ENCODE measurements at regions not wholly inside any gene's neighbourhood (a gene's known extent, or its start where the extent isn't known, plus 50 kb on each side); places are given as distances from the start of the nearest gene placed in this dataset.

GRCh38 chr5:110062246-110062645 is 372.5 kb downstream of the MAN2A1 start:
- Histone ChIP-seq H3K27ac (no peak overlapping the region), H3K9me3 (no peaks in the 10 kb centered on the region), H3K4me1 (no peaks in the 10 kb centered on the region), H3K4me2 (no peak overlapping the region), H3K4me3 (no peak overlapping the region)
- DNase-seq (ENCODE audit: low read depth in 1 of 2, low spot score in 1 of 2) (no peak), FAIRE-seq (no peak), ATAC-seq (no peak)
- ChIA-PET POLR2A (interaction anchor here (0.6 kb wide), 1 partner anchor 1784 kb away, joined by 3 read pairs; no protein-coding TSS in a partner anchor), CTCF (no interaction called here)
- WGBS (ENCODE audit: missing lambda C conversion rate), result 3% methylated on average over 1 of the region's 1 CpG
- TF ChIP-seq BHLHE40 (IDR thresholded peaks at IDR 0.05; ENCODE audit: low read depth, low read length), result no peak
- no peak for TF ChIP-seq REST (IDR thresholded peaks at IDR 0.05)
- TF ChIP-seq PHF8 (IDR thresholded peaks at IDR 0.05; ENCODE audit: borderline replicate concordance, low read depth), result no peak
- no peak for TF ChIP-seq GATA3 (IDR thresholded peaks at IDR 0.05; ENCODE audit: borderline replicate concordance)
- TF ChIP-seq ATOH8 (CRISPR knock-in tag; IDR thresholded peaks at IDR 0.05; ENCODE audit: low read depth), result no peak
- TF ChIP-seq CBX2 (IDR thresholded peaks at IDR 0.05; ENCODE audit: borderline replicate concordance, low read depth), result no peak
- TF ChIP-seq FOSL2 (IDR thresholded peaks at IDR 0.05), result no peak
- TF ChIP-seq FOSL2 (CRISPR knock-in tag; IDR thresholded peaks at IDR 0.05), result no peak
- no peak for TF ChIP-seq HDAC2 (IDR thresholded peaks at IDR 0.05)
- no peak for TF ChIP-seq NPAS2 (CRISPR knock-in tag; IDR thresholded peaks at IDR 0.05; ENCODE audit: borderline replicate concordance)
- no peak for TF ChIP-seq MAZ (IDR thresholded peaks at IDR 0.05; ENCODE audit: borderline replicate concordance, low read depth, low read length)
- no peak for TF ChIP-seq HOXB5 (CRISPR knock-in tag; IDR thresholded peaks at IDR 0.05)
- TF ChIP-seq, protein P1, sequence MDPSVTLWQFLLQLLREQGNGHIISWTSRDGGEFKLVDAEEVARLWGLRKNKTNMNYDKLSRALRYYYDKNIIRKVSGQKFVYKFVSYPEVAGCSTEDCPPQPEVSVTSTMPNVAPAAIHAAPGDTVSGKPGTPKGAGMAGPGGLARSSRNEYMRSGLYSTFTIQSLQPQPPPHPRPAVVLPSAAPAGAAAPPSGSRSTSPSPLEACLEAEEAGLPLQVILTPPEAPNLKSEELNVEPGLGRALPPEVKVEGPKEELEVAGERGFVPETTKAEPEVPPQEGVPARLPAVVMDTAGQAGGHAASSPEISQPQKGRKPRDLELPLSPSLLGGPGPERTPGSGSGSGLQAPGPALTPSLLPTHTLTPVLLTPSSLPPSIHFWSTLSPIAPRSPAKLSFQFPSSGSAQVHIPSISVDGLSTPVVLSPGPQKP (IDR thresholded peaks at IDR 0.05; ENCODE audit: low read depth, low read length), result no peak

DNA sequence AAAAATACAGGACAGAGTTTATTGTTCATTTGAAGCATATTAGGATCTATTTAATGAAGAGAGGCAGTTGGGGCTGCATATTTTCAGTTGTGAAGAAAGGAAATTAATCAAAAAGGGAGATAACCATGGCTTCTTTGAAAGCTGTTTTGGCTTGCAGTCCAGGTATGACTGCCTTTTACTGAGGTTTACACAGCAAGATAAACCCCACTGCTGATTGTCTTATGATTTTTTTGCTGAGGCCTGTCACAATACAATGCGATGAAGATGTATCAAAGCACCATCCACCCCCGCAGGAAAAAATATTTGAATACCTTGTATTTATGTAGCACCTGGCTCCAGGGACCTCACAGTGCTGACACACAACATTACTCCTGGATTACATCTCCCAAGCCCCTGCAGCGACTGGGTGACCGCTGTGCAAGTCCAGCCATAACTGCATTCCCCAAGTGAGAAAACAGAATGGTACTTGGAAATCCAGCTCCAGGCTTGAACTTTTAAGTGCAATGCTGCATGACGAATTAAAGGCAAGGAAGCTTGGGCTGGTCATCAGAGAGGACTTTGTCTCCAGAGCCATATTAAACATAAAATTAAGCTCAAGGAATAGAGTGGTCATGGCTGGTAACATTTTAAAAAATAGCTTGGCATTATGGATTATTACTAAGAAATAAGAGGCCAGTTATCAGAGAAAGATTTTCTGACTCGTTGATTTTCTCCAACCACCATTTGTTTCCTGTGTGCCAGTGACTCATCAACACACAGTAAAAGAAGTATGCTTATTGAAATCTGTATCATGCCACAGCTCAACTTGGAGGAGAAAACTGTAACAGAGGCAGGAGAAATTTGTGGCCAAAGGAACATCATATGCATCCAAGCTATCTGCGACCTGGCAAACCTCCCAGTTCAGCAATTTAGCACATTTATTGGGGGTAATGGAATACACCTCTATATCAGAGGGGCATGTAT is 374.2 kb downstream of the MAN2A1 start:
- Histone ChIP-seq H3K27ac (no peak overlapping the region), H3K4me1 (no peaks in the 10 kb centered on the region), H3K9me3 (no peaks in the 10 kb centered on the region), H3K4me3 (no peak overlapping the region), H3K4me2 (no peak overlapping the region)
- ChIA-PET POLR2A (no interaction called here), CTCF (interaction anchor here (0.6 kb wide), 1 partner anchor 45 kb away, joined by 3 read pairs; no protein-coding TSS in a partner anchor)
- no peak for DNase-seq (ENCODE audit: low read depth in 1 of 2, low spot score in 1 of 2)
- no peak for FAIRE-seq
- WGBS (ENCODE audit: missing lambda C conversion rate), result 19% methylated on average over 7 of the region's 7 CpGs
- no peak for ATAC-seq
- TF ChIP-seq RFX5 (IDR thresholded peaks at IDR 0.05) (no peak), REST (IDR thresholded peaks at IDR 0.05) (no peak), HOXB13 (CRISPR knock-in tag; IDR thresholded peaks at IDR 0.05; ENCODE audit: low read depth) (no peak), JUN (IDR thresholded peaks at IDR 0.05) (no peak), MAZ (IDR thresholded peaks at IDR 0.05; ENCODE audit: borderline replicate concordance, low read depth, low read length) (no peak), ATOH8 (CRISPR knock-in tag; IDR thresholded peaks at IDR 0.05; ENCODE audit: low read depth) (no peak), HDAC2 (IDR thresholded peaks at IDR 0.05) (no peak), RARB (CRISPR knock-in tag; IDR thresholded peaks at IDR 0.05) (no peak), MAFK (IDR thresholded peaks at IDR 0.05; ENCODE audit: partially characterized antibody) (no peak), ZNF302 (CRISPR knock-in tag; IDR thresholded peaks at IDR 0.05) (no peak), E2F6 (IDR thresholded peaks at IDR 0.05; ENCODE audit: borderline replicate concordance, low read depth) (no peak), BHLHE40 (IDR thresholded peaks at IDR 0.05; ENCODE audit: low read depth, low read length) (no peak), ZFP36 (IDR thresholded peaks at IDR 0.05; ENCODE audit: borderline replicate concordance, partially characterized antibody) (no peak), CBX2 (IDR thresholded peaks at IDR 0.05; ENCODE audit: borderline replicate concordance, low read depth) (no peak)
- TF ChIP-seq, protein P1 (IDR thresholded peaks at IDR 0.05; ENCODE audit: low read depth, low read length), result no peak
